ENCODE measurements at regions not wholly inside any gene's neighbourhood (a gene's known extent, or its start where the extent isn't known, plus 50 kb on each side); places are given as distances from the start of the nearest gene placed in this dataset.

DNA sequence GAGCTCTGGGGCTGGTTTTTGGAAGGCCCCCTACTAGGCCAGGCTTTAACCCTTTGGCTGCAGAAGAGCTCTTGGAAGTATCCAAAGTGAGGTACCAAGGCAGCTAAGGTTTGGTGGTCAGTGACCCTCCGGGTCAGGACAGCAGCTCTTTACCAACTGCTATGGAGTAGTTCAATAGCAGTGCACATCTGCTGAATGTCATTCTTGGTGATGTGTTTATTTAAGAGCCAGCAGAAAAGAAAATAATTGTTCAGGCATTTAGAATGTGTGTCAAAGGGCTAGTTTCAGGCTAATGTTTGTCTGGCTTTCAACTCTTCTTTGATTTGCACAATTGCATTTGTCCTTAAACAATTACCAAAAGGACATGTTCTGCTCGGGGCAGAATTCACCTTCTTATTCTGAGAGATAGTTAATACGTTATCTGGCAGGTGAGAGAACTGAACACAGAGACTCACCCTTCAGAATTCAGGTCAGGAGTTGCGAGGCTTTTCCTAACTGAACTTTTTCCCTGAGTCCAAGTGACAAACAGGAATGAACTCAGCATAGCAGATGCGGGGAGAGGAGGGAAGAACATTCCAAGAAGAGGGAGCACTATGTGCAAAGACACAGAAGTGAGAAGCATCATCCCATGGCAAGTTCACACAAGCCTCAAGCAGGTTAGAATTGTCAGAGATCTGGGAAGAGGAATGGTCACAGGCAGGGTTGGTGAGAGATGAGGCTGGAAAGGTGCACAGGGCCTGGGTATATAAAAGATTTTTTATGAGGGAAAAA, 556.7 kb upstream of the TLE4 start:
- DNase-seq: no peak
- 44 to 50% methylated on average over 5 of the region's 5 CpGs for WGBS, 2 donors
- Histone ChIP-seq H3K9me3 (no peaks in the 10 kb centered on the region), H3K4me1 (no peaks in the 10 kb centered on the region), H3K4me3 (replicated peaks in 1 of 3) (no peak overlapping the region), H3K27ac (no peak overlapping the region), H3K27me3 (no peaks in the 10 kb centered on the region), H3K36me3 (no peaks in the 10 kb centered on the region)
- TF ChIP-seq, protein P1, sequence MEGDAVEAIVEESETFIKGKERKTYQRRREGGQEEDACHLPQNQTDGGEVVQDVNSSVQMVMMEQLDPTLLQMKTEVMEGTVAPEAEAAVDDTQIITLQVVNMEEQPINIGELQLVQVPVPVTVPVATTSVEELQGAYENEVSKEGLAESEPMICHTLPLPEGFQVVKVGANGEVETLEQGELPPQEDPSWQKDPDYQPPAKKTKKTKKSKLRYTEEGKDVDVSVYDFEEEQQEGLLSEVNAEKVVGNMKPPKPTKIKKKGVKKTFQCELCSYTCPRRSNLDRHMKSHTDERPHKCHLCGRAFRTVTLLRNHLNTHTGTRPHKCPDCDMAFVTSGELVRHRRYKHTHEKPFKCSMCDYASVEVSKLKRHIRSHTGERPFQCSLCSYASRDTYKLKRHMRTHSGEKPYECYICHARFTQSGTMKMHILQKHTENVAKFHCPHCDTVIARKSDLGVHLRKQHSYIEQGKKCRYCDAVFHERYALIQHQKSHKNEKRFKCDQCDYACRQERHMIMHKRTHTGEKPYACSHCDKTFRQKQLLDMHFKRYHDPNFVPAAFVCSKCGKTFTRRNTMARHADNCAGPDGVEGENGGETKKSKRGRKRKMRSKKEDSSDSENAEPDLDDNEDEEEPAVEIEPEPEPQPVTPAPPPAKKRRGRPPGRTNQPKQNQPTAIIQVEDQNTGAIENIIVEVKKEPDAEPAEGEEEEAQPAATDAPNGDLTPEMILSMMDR (IDR thresholded peaks at IDR 0.05): no peak
- TF ChIP-seq POLR2A (IDR thresholded peaks at IDR 0.05): no peak
- intact Hi-C loops (cut with DNase I): no loop called here

DNA sequence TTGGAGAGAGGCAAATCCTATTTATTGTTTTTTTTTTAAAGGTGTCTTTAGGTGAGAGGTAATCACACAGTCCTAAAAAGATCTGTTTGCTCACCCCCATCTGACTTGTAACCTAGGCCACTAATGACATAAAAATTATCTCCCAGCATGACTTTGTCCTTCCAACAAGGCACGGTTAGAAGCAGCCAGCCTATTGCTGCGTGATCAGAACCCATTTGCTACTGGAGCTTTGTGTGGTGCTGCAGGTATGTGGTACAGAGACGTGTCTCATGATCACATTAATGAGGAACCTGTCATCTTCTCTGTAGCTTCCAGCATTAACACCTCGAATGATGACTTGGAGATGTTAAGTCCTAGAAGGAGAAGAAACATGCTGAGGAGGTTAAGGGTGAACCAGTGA, 555.8 kb upstream of the TLE4 start:
- 78 to 89% methylated on average over 4 of the region's 4 CpGs for WGBS, 2 donors
- Histone ChIP-seq H3K4me1 (no peaks in the 10 kb centered on the region), H3K27ac (no peak overlapping the region), H3K9me3 (no peaks in the 10 kb centered on the region), H3K27me3 (no peaks in the 10 kb centered on the region), H3K36me3 (no peaks in the 10 kb centered on the region), H3K4me3 (replicated peaks in 1 of 3) (no peak overlapping the region)
- TF ChIP-seq, protein P1 (IDR thresholded peaks at IDR 0.05): no peak
- TF ChIP-seq POLR2A (IDR thresholded peaks at IDR 0.05): no peak
- intact Hi-C loops (cut with DNase I): no loop called here
- no peak for DNase-seq

DNA sequence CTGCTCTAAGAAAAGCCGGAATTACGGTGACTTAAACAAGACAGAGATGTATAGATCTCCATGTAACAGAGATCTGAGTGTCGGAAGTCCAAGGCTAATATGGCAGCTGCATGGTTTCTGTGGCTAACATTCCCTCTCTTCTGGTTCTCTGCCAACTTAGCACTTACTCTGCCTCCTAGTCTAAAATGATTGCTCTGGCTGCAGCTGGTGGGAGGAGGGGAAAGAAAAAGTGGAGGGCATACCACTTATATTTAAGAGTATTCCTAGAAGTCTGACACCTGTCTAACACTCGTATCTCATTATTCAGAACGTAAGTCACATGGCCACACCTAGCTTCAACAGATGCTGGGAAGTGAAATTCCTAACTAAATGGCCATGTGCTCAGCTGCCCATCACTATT, 551.5 kb upstream of the TLE4 start:
- 78 to 85% methylated on average over 5 of the region's 5 CpGs for WGBS, 2 donors

DNA sequence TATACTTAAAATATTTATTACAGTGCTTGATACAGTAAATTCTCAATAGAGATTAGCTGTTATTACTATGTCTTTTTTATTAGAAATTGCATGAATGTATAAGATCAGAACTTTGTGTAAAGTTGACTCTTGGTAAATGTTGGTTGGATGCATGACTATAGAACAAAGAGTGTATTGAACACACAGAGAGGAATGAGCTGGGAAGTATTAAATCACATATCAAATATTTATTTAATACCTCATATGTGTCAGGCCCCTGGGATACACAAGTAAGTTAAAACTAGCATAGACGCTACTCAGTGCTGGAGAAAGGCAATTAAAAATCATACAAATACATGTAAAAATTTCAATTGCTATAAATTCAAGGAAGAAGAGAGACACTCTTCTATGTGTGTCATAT, 550.7 kb upstream of the TLE4 start:
- intact Hi-C loops (cut with DNase I): no loop called here
- H3K4me1 ChIP-seq: no peaks in the 10 kb centered on the region
- H3K9me3 ChIP-seq: no peaks in the 10 kb centered on the region
- TF ChIP-seq POLR2A (IDR thresholded peaks at IDR 0.05): no peak
- TF ChIP-seq, protein P1 (IDR thresholded peaks at IDR 0.05): no peak
- no peak overlapping the region for H3K4me3 ChIP-seq (replicated peaks in 1 of 3)
- no peak overlapping the region for H3K27ac ChIP-seq
- whole genome bisulfite sequencing, 2 donors: 91 to 94% methylated on average over 1 of the region's 1 CpG
- no peaks in the 10 kb centered on the region for H3K36me3 ChIP-seq
- H3K27me3 ChIP-seq: no peaks in the 10 kb centered on the region
- no peak for DNase-seq

More for the DNA sequence above, 551.5 kb upstream of the TLE4 start:
- H3K27me3 ChIP-seq: no peaks in the 10 kb centered on the region
- TF ChIP-seq, protein P1 (IDR thresholded peaks at IDR 0.05): no peak
- no peak for TF ChIP-seq POLR2A (IDR thresholded peaks at IDR 0.05)
- no peaks in the 10 kb centered on the region for H3K36me3 ChIP-seq
- no peaks in the 10 kb centered on the region for H3K9me3 ChIP-seq
- no peak for DNase-seq
- intact Hi-C loops (cut with DNase I): no loop called here
- no peak overlapping the region for H3K4me3 ChIP-seq (replicated peaks in 1 of 3)
- H3K4me1 ChIP-seq: no peaks in the 10 kb centered on the region
- H3K27ac ChIP-seq: no peak overlapping the region

DNA sequence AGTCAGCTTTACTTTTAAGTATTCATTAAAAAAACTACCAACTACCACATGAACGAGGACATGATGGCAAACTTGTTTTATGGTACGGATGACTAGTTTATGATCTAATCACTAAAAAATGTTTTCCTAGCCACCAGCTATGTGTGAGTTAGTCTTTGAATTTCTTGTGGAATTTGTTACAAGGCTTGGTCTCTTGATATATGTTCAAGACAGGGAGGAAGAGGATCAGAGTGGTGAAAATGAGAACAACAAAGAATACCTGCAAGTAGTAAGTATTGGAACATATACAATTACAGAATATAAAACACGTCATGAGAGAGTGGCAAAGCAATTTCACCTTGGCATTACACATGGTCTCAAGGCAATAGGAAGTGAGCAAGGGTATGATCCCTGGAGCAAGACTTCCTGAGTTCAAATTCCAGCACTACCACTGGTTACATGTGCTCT, 548.6 kb upstream of the TLE4 start:
- intact Hi-C loops (cut with DNase I): no loop called here
- Histone ChIP-seq H3K27ac (no peak overlapping the region), H3K36me3 (no peaks in the 10 kb centered on the region), H3K27me3 (no peaks in the 10 kb centered on the region), H3K4me3 (replicated peaks in 1 of 3) (no peak overlapping the region), H3K4me1 (no peaks in the 10 kb centered on the region), H3K9me3 (no peaks in the 10 kb centered on the region)
- no peak for DNase-seq
- TF ChIP-seq, protein P1 (IDR thresholded peaks at IDR 0.05): no peak
- TF ChIP-seq POLR2A (IDR thresholded peaks at IDR 0.05): no peak
- 56 to 58% methylated on average over 3 of the region's 3 CpGs for WGBS, 2 donors

All from thyroid gland (tissue), 4 donors.